H9 (cell line): ENCODE measurements at regions not wholly inside any gene's neighbourhood (a gene's known extent, or its start where the extent isn't known, plus 50 kb on each side); places are given as distances from the start of the nearest gene placed in this dataset.

Experiments
- DNase-seq: peaks from one replicate; pipeline ENCODE4 v3.0.0-alpha.2; 2017
- H2AFZ ChIP-seq: one replicate; pipeline ENCODE4 v1.6.1; 2013; ENCODE audit warnings: mild to moderate bottlenecking, low read length, control low read depth, moderate library complexity
- H2AK5ac ChIP-seq: 2 replicates; pipeline ENCODE4 v1.6.1; 2013; ENCODE audit warnings: low read length, control low read depth, mixed read lengths; ENCODE audit not compliant: insufficient read length
- H2BK120ac ChIP-seq: one replicate; pipeline ENCODE4 v1.6.1; 2013; ENCODE audit warnings: low read depth, mild to moderate bottlenecking, low read length, control low read depth, inconsistent platforms; ENCODE audit not compliant: poor library complexity, severe bottlenecking
- H2BK12ac ChIP-seq: 2 replicates; pipeline ENCODE4 v1.6.1; 2013; ENCODE audit warnings: low read length, control low read depth, mixed read lengths, low read depth; ENCODE audit not compliant: insufficient read length
- H2BK15ac ChIP-seq: 2 replicates; pipeline ENCODE4 v1.6.1; 2013; ENCODE audit warnings: low read depth, low read length, control low read depth
- H2BK20ac ChIP-seq: one replicate; pipeline ENCODE4 v1.6.1; 2013; ENCODE audit warnings: low read depth, mild to moderate bottlenecking, low read length, control low read depth, inconsistent platforms; ENCODE audit not compliant: poor library complexity, severe bottlenecking
- H2BK5ac ChIP-seq: 2 replicates; pipeline ENCODE4 v1.6.1; 2013; ENCODE audit warnings: low read length, control low read depth, mixed read lengths; ENCODE audit not compliant: insufficient read length
- H3K14ac ChIP-seq: 2 replicates; pipeline ENCODE4 v1.6.1; 2013; ENCODE audit warnings: low read length, control low read depth; ENCODE audit not compliant: insufficient read depth
- H3K18ac ChIP-seq: 2 replicates; pipeline ENCODE4 v1.6.1; 2013; ENCODE audit warnings: low read depth, mild to moderate bottlenecking, mixed read lengths, low read length, control low read depth; ENCODE audit not compliant: insufficient read length
- H3K23ac ChIP-seq: 2 replicates; pipeline ENCODE4 v1.6.1; 2013; ENCODE audit warnings: low read length, control low read depth, mixed read lengths, low read depth; ENCODE audit not compliant: insufficient read length
- H3K23me2 ChIP-seq: 2 replicates; pipeline ENCODE4 v1.6.1; 2013; ENCODE audit warnings: low read depth, mild to moderate bottlenecking, mixed read lengths, low read length, control low read depth; ENCODE audit not compliant: insufficient read length, poor library complexity, severe bottlenecking
- H3K27ac ChIP-seq: 2 replicates; pipeline ENCODE4 v1.5.1; 2013; ENCODE audit warnings: low read length, control low read depth, mixed read lengths, low read depth; ENCODE audit not compliant: insufficient read length
- H3K27me3 ChIP-seq: 2 replicates; pipeline ENCODE4 v1.6.1; 2013; ENCODE audit warnings: low read length, control low read depth, inconsistent platforms; ENCODE audit not compliant: insufficient read depth
- H3K4ac ChIP-seq: 2 replicates; pipeline ENCODE4 v1.6.1; 2013; ENCODE audit warnings: low read depth, mild to moderate bottlenecking, control low read depth, inconsistent platforms, low read length, moderate library complexity
- H3K4me1 ChIP-seq: 2 replicates; pipeline ENCODE4 v1.6.1; 2013; ENCODE audit warnings: low read length, control low read depth, inconsistent platforms; ENCODE audit not compliant: insufficient read depth
- H3K4me2 ChIP-seq: 2 replicates; pipeline ENCODE4 v1.6.1; 2013; ENCODE audit warnings: low read length, control low read depth, mixed read lengths; ENCODE audit not compliant: insufficient read length, insufficient read depth
- H3K56ac ChIP-seq: 2 replicates; pipeline ENCODE4 v1.6.1; 2013; ENCODE audit warnings: low read depth, mild to moderate bottlenecking, mixed read lengths, low read length, control low read depth; ENCODE audit not compliant: insufficient read length
- H3K79me1 ChIP-seq: 2 replicates; pipeline ENCODE4 v1.6.1; 2013; ENCODE audit warnings: low read depth, mild to moderate bottlenecking, moderate library complexity, low read length, control low read depth, inconsistent platforms; ENCODE audit not compliant: insufficient read depth, poor library complexity, severe bottlenecking
- H3K79me2 ChIP-seq: 2 replicates; pipeline ENCODE4 v1.6.1; 2013; ENCODE audit warnings: low read length, control low read depth, inconsistent platforms; ENCODE audit not compliant: insufficient read depth
- H3K9ac ChIP-seq: 2 replicates; pipeline ENCODE4 v1.6.1; 2013; ENCODE audit warnings: low read length, control low read depth, mixed read lengths; ENCODE audit not compliant: insufficient read length; ENCODE audit errors: extremely low read depth
- H3K9me3 ChIP-seq: one replicate; pipeline ENCODE4 v1.6.1; 2013; ENCODE audit warnings: low read depth, low read length, inconsistent platforms; ENCODE audit not compliant: control insufficient read depth
- H3T11ph ChIP-seq: one replicate; pipeline ENCODE4 v1.6.1; 2013; ENCODE audit warnings: mild to moderate bottlenecking, low read length, control low read depth, inconsistent platforms
- H4K20me1 ChIP-seq: one replicate; pipeline ENCODE4 v1.6.1; 2013; ENCODE audit not compliant: control insufficient read depth, insufficient read length, insufficient read depth
- H4K5ac ChIP-seq: 2 replicates; pipeline ENCODE4 v1.6.1; 2013; ENCODE audit warnings: low read depth, mild to moderate bottlenecking, mixed read lengths, low read length, control low read depth; ENCODE audit not compliant: insufficient read length
- H4K8ac ChIP-seq: replicated peaks from 2 replicates; pipeline ENCODE4 v1.6.1; 2013; ENCODE audit warnings: low read length, control low read depth, mixed read lengths, low read depth; ENCODE audit not compliant: insufficient read length
- H4K91ac ChIP-seq: 2 replicates; pipeline ENCODE4 v1.6.1; 2013; ENCODE audit warnings: low read depth, mild to moderate bottlenecking, moderate library complexity, mixed read lengths, low read length, control low read depth; ENCODE audit not compliant: insufficient read length
- H3K27ac Mint-ChIP-seq, 3 experiments: 2 replicates in 2 of 3; 3 replicates in 1 of 3; pipeline ENCODE4 v1.8.0; 2020 to 2021; ENCODE audit warnings: mixed read lengths in 3 of 3, mild to moderate bottlenecking in 1 of 3, moderate library complexity in 1 of 3
- H3K27me3 Mint-ChIP-seq: 2 replicates; pipeline ENCODE4 v1.8.0; 2021; ENCODE audit warnings: low read depth, mild to moderate bottlenecking, moderate library complexity, mixed read lengths
- H3K36me3 Mint-ChIP-seq, 3 experiments: 2 replicates in 2 of 3; 3 replicates in 1 of 3; pipeline ENCODE4 v1.8.0; 2020 to 2021; ENCODE audit warnings: low read depth in 3 of 3, mixed read lengths in 3 of 3; ENCODE audit not compliant: insufficient read depth in 1 of 3
- H3K4me1 Mint-ChIP-seq, 2 experiments: 2 replicates each; pipeline ENCODE4 v1.8.0; 2020; ENCODE audit warnings: mixed read lengths in 2 of 2
- H3K4me3 Mint-ChIP-seq, 2 experiments: 2 replicates in 1 of 2; 3 replicates in 1 of 2; pipeline ENCODE4 v1.8.0; 2020 to 2021; ENCODE audit warnings: mild to moderate bottlenecking in 2 of 2, mixed read lengths in 2 of 2, moderate library complexity in 1 of 2
- H3K9me3 Mint-ChIP-seq, 2 experiments: 2 replicates in 1 of 2; 3 replicates in 1 of 2; pipeline ENCODE4 v1.8.0; 2020; ENCODE audit warnings: mild to moderate bottlenecking in 2 of 2, mixed read lengths in 2 of 2, moderate library complexity in 1 of 2
- WGBS: extraction: QIAGEN DNeasy Blood & Tissue Kit; methylation state at CpG from one replicate; pipeline ENCODE4 v1.1.7; 2013; ENCODE audit warnings: missing lambda C conversion rate, low lambda C conversion rate, mixed read lengths; ENCODE audit not compliant: insufficient read length; ENCODE audit errors: extremely low coverage; 5-methylcytosine and 5-hydroxymethylcytosine counted together
- TF ChIP-seq, protein P1 (sequence below): fragments of 200-600 bp; sonication (generic); conservative IDR thresholded peaks from 3 replicates; pipeline ENCODE4 v1.8.0; 2021; ENCODE audit warnings: antibody characterized with exemption, mild to moderate bottlenecking

DNA sequence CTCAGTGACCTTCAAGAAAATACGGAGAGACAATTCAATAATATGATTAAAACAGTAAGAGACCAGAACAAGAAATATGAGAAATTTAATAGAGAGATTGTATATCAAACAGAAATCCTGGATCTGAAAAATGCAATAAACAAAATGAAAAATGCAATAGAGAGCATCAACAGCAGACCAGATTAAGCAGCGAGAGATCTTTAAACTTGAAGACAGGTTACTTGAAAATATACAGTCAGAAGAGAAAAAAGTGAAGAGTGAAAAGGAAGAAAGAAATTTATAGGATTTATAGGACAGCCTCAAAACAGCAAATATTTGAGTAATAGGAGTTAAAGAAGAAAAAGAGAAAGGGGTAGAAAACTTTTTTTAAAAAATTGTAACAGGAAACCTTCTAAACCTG is 813.9 kb upstream of the GRM7 start:
- H4K5ac ChIP-seq, result no peak overlapping the region
- Mint-ChIP-seq H3K36me3 (peaks cover 6 to 34% (median 9%) of the 10 kb centered on the region in 3 experiments; a peak in 6 of 7 replicates), H3K4me1 (no peaks in the 10 kb centered on the region; a peak in 1 of 4 replicates), H3K9me3 (peaks cover 21 to 28% of the 10 kb centered on the region in 2 experiments), H3K27me3 (no peaks in the 10 kb centered on the region), H3K27ac (no peak overlapping the region), H3K4me3 (no peak overlapping the region)
- H3K27me3 ChIP-seq, result no peaks in the 10 kb centered on the region
- H3K27ac ChIP-seq, result no peak overlapping the region
- H2BK5ac ChIP-seq, result no peak overlapping the region
- no peaks in the 10 kb centered on the region for H3K4me1 ChIP-seq
- H3K23ac ChIP-seq, result no peak overlapping the region
- TF ChIP-seq, protein P1, sequence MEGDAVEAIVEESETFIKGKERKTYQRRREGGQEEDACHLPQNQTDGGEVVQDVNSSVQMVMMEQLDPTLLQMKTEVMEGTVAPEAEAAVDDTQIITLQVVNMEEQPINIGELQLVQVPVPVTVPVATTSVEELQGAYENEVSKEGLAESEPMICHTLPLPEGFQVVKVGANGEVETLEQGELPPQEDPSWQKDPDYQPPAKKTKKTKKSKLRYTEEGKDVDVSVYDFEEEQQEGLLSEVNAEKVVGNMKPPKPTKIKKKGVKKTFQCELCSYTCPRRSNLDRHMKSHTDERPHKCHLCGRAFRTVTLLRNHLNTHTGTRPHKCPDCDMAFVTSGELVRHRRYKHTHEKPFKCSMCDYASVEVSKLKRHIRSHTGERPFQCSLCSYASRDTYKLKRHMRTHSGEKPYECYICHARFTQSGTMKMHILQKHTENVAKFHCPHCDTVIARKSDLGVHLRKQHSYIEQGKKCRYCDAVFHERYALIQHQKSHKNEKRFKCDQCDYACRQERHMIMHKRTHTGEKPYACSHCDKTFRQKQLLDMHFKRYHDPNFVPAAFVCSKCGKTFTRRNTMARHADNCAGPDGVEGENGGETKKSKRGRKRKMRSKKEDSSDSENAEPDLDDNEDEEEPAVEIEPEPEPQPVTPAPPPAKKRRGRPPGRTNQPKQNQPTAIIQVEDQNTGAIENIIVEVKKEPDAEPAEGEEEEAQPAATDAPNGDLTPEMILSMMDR, result no peak
- WGBS, result no CpG with 5 or more reads among the region's 2 CpGs
- no peaks in the 10 kb centered on the region for H3K23me2 ChIP-seq
- no peak overlapping the region for H3T11ph ChIP-seq
- H2BK12ac ChIP-seq, result no peak overlapping the region
- H3K4me2 ChIP-seq, result no peak overlapping the region
- no peaks in the 10 kb centered on the region for H3K79me2 ChIP-seq
- no peak overlapping the region for H3K14ac ChIP-seq
- H2BK15ac ChIP-seq, result no peak overlapping the region
- no peak overlapping the region for H3K4ac ChIP-seq
- no peak overlapping the region for H4K91ac ChIP-seq
- no peak overlapping the region for H3K18ac ChIP-seq
- no peak overlapping the region for H4K8ac ChIP-seq
- no peaks in the 10 kb centered on the region for H3K9me3 ChIP-seq
- no peak overlapping the region for H3K56ac ChIP-seq
- H2BK20ac ChIP-seq, result no peak overlapping the region
- no peak overlapping the region for H3K9ac ChIP-seq
- H2AK5ac ChIP-seq, result no peak overlapping the region
- no peak overlapping the region for H2AFZ ChIP-seq
- DNase-seq, result no peak
- no peak overlapping the region for H2BK120ac ChIP-seq
- H3K79me1 ChIP-seq, result no peaks in the 10 kb centered on the region
- H4K20me1 ChIP-seq, result no peaks in the 10 kb centered on the region
